ENCODE measurements at regions not wholly inside any gene's neighbourhood (a gene's known extent, or its start where the extent isn't known, plus 50 kb on each side); places are given as distances from the start of the nearest gene placed in this dataset.

GRCh38 chr2:66948234-66948633 lies 448.9 kb upstream of the ETAA1 start:
- no peak for DNase-seq (ENCODE audit: low read depth)
- TF ChIP-seq CTCF (conservative IDR thresholded peaks at IDR 0.05; ENCODE audit: low read depth, low read length), result no peak
- no peak overlapping the region for H3K4me3 ChIP-seq (ENCODE audit: low read depth, low read length)

GRCh38 chr2:66957198-66957597 lies 439.9 kb upstream of the ETAA1 start:
- no peak for DNase-seq (ENCODE audit: low read depth)
- no peak overlapping the region for H3K4me3 ChIP-seq (ENCODE audit: low read depth, low read length)
- no peak for TF ChIP-seq CTCF (conservative IDR thresholded peaks at IDR 0.05; ENCODE audit: low read depth, low read length)

- no peak for DNase-seq (ENCODE audit: low read depth)
- no peak overlapping the region for H3K4me3 ChIP-seq (ENCODE audit: low read depth, low read length)
- no peak for TF ChIP-seq CTCF (conservative IDR thresholded peaks at IDR 0.05; ENCODE audit: low read depth, low read length)
These were observed 439.5 kb upstream of the ETAA1 start for GRCh38 chr2:66957677-66958076.

- TF ChIP-seq CTCF (conservative IDR thresholded peaks at IDR 0.05; ENCODE audit: low read depth, low read length), result no peak
- no peak overlapping the region for H3K4me3 ChIP-seq (ENCODE audit: low read depth, low read length)
- DNase-seq (ENCODE audit: low read depth), result no peak
These were observed 437.0 kb upstream of the ETAA1 start for GRCh38 chr2:66960161-66960560.

GRCh38 chr2:66962716-66963115 lies 434.4 kb upstream of the ETAA1 start:
- no peak overlapping the region for H3K4me3 ChIP-seq (ENCODE audit: low read depth, low read length)
- no peak for TF ChIP-seq CTCF (conservative IDR thresholded peaks at IDR 0.05; ENCODE audit: low read depth, low read length)
- DNase-seq (ENCODE audit: low read depth), result no peak

- H3K4me3 ChIP-seq (ENCODE audit: low read depth, low read length), result no peak overlapping the region
- no peak for TF ChIP-seq CTCF (conservative IDR thresholded peaks at IDR 0.05; ENCODE audit: low read depth, low read length)
- no peak for DNase-seq (ENCODE audit: low read depth)
These were observed 430.5 kb upstream of the ETAA1 start for GRCh38 chr2:66966631-66967030.

- no peak for TF ChIP-seq CTCF (conservative IDR thresholded peaks at IDR 0.05; ENCODE audit: low read depth, low read length)
- DNase-seq (ENCODE audit: low read depth), result no peak
- no peak overlapping the region for H3K4me3 ChIP-seq (ENCODE audit: low read depth, low read length)
These were observed 428.2 kb upstream of the ETAA1 start for GRCh38 chr2:66968946-66969345.
